ENCODE measurements at regions not wholly inside any gene's neighbourhood (a gene's known extent, or its start where the extent isn't known, plus 50 kb on each side); places are given as distances from the start of the nearest gene placed in this dataset.

DNA sequence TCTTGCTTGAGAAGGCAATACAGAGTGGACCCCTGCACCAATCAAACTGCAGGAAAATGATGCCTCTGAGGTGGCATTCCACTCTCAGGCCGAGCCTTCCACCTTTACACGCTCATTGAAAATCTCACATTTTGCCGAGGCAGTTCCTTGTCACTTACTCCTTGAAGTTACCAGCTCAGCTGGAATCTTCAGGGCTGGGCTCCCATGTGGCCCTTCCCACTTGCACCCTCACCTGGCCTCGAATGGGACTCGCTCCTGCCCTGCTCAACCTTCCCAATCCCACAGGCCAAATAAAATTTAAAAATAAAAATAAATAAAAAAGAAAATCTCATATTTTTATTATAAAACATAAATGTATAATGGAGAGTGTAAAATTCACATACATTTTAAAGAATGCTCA is 790.7 kb upstream of the COBL start:
- Histone ChIP-seq H3K4me3 (ENCODE audit: low read length) (no peak overlapping the region), H3F3A (ENCODE audit: control insufficient read depth, insufficient read depth) (no peaks in the 10 kb centered on the region), H4K20me1 (ENCODE audit: control insufficient read depth, insufficient read depth, low read depth, low read length) (no peaks in the 10 kb centered on the region), H3K9me2 (replicated peaks; ENCODE audit: control insufficient read depth, low read length) (no peaks in the 10 kb centered on the region; the same call in 1 of the 2 replicates), H3K27ac (ENCODE audit: low read depth, low read length) (no peak overlapping the region), H3K79me2 (ENCODE audit: control insufficient read depth, low read length) (no peaks in the 10 kb centered on the region), H3K36me3 (ENCODE audit: control insufficient read depth, low read length) (no peaks in the 10 kb centered on the region), H3K9me3 (ENCODE audit: control insufficient read depth, insufficient read depth, low read length) (peaks cover 3% of the 10 kb centered on the region; the same call in 1 of the 2 replicates), H3K4me2 (ENCODE audit: low read length) (no peak overlapping the region), H3K4me1 (ENCODE audit: control insufficient read depth, low read length) (no peaks in the 10 kb centered on the region), H3K27me3 (ENCODE audit: control insufficient read depth, low read length) (no peaks in the 10 kb centered on the region)
- TF ChIP-seq, protein P1, sequence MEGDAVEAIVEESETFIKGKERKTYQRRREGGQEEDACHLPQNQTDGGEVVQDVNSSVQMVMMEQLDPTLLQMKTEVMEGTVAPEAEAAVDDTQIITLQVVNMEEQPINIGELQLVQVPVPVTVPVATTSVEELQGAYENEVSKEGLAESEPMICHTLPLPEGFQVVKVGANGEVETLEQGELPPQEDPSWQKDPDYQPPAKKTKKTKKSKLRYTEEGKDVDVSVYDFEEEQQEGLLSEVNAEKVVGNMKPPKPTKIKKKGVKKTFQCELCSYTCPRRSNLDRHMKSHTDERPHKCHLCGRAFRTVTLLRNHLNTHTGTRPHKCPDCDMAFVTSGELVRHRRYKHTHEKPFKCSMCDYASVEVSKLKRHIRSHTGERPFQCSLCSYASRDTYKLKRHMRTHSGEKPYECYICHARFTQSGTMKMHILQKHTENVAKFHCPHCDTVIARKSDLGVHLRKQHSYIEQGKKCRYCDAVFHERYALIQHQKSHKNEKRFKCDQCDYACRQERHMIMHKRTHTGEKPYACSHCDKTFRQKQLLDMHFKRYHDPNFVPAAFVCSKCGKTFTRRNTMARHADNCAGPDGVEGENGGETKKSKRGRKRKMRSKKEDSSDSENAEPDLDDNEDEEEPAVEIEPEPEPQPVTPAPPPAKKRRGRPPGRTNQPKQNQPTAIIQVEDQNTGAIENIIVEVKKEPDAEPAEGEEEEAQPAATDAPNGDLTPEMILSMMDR (IDR thresholded peaks at IDR 0.05; ENCODE audit: low read depth, low read length, poor library complexity, severe bottlenecking): no peak
- TF ChIP-seq EZH2phosphoT487 (IDR thresholded peaks at IDR 0.05; ENCODE audit: borderline replicate concordance, low read length): no peak

- H3K79me2 ChIP-seq (ENCODE audit: control insufficient read depth, low read length): no peaks in the 10 kb centered on the region
- no peaks in the 10 kb centered on the region for H3K36me3 ChIP-seq (ENCODE audit: control insufficient read depth, low read length)
- no peaks in the 10 kb centered on the region for H3F3A ChIP-seq (ENCODE audit: control insufficient read depth, insufficient read depth)
- no peaks in the 10 kb centered on the region for H4K20me1 ChIP-seq (ENCODE audit: control insufficient read depth, insufficient read depth, low read depth, low read length)
- peaks cover 3% of the 10 kb centered on the region; the same call in 1 of the 2 replicates for H3K9me3 ChIP-seq (ENCODE audit: control insufficient read depth, insufficient read depth, low read length)
- no peaks in the 10 kb centered on the region for H3K9me2 ChIP-seq (replicated peaks; ENCODE audit: control insufficient read depth, low read length)
- no peaks in the 10 kb centered on the region for H3K4me1 ChIP-seq (ENCODE audit: control insufficient read depth, low read length)
- no peaks in the 10 kb centered on the region for H3K27me3 ChIP-seq (ENCODE audit: control insufficient read depth, low read length)
- H3K4me3 ChIP-seq (ENCODE audit: low read length): no peak overlapping the region
- no peak overlapping the region for H3K27ac ChIP-seq (ENCODE audit: low read depth, low read length)
- TF ChIP-seq EZH2phosphoT487 (IDR thresholded peaks at IDR 0.05; ENCODE audit: borderline replicate concordance, low read length): no peak
- TF ChIP-seq, protein P1 (IDR thresholded peaks at IDR 0.05; ENCODE audit: low read depth, low read length, poor library complexity, severe bottlenecking): no peak
- no peak overlapping the region for H3K4me2 ChIP-seq (ENCODE audit: low read length)
Measured at GRCh38 chr7:52095861-52096260, 779.3 kb upstream of the COBL start.

GRCh38 chr7:52091996-52092395 is 775.4 kb upstream of the COBL start:
- no peaks in the 10 kb centered on the region for H3K36me3 ChIP-seq (ENCODE audit: control insufficient read depth, low read length)
- H3F3A ChIP-seq (ENCODE audit: control insufficient read depth, insufficient read depth): no peaks in the 10 kb centered on the region
- H3K79me2 ChIP-seq (ENCODE audit: control insufficient read depth, low read length): no peaks in the 10 kb centered on the region
- H3K4me2 ChIP-seq (ENCODE audit: low read length): no peak overlapping the region
- H4K20me1 ChIP-seq (ENCODE audit: control insufficient read depth, insufficient read depth, low read depth, low read length): no peaks in the 10 kb centered on the region
- no peak overlapping the region for H3K27ac ChIP-seq (ENCODE audit: low read depth, low read length)
- H3K27me3 ChIP-seq (ENCODE audit: control insufficient read depth, low read length): no peaks in the 10 kb centered on the region
- H3K4me1 ChIP-seq (ENCODE audit: control insufficient read depth, low read length): no peaks in the 10 kb centered on the region
- no peak overlapping the region for H3K4me3 ChIP-seq (ENCODE audit: low read length)
- peaks cover 10% of the 10 kb centered on the region; the same call in 1 of the 2 replicates for H3K9me3 ChIP-seq (ENCODE audit: control insufficient read depth, insufficient read depth, low read length)
- H3K9me2 ChIP-seq (replicated peaks; ENCODE audit: control insufficient read depth, low read length): no peaks in the 10 kb centered on the region
- no peak for TF ChIP-seq EZH2phosphoT487 (IDR thresholded peaks at IDR 0.05; ENCODE audit: borderline replicate concordance, low read length)
- TF ChIP-seq, protein P1 (IDR thresholded peaks at IDR 0.05; ENCODE audit: low read depth, low read length, poor library complexity, severe bottlenecking): no peak

Measured in DOHH2 (cell line).